ENCODE measurements at regions not wholly inside any gene's neighbourhood (a gene's known extent, or its start where the extent isn't known, plus 50 kb on each side); places are given as distances from the start of the nearest gene placed in this dataset.

DNA sequence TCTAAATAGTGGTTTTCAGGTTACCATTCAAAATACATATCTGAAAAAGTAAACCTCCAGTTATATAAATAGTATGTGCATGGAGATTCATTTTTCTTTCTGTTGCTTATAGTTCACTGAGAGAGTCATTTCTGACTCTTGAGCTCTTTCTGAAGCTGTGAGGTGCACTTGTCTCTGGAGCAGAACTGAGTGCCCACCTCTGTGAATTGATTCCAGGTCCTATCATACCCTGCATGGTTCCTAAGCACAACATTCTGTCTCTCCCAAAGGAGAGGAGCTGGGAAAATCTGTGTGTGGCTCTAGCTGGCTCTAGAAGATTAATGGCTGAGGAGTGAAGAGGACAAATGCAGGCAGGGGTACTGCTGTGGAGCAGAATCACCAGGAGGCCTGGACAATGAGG lies 161.6 kb upstream of the HCCS start:
- FAIRE-seq: no peak
- H3K9me3 ChIP-seq: no peaks in the 10 kb centered on the region

DNA sequence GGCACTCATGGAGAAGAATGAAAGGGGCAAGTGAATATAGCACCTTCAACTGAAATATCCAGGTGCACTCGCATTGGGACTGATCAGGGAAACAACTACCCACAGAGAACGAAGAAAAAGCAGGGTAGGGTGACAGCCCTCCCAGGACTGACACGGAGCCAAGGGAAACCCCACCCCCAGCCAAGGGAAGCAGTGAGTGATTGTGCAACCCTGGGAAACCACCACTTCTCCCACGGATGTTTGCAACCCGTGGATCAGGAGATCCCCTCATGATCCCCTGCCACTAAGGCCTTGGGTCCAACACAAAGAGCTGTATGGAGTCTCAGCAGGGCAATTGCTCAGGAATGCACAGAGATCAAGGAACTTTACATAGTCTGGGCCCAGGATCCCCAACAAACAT lies 158.5 kb upstream of the HCCS start:
- ATAC-seq (no peak), DNase-seq (no peak), FAIRE-seq (no peak)
- H3K27ac ChIP-seq: no peak overlapping the region
- H3K36me3 ChIP-seq: no peaks in the 10 kb centered on the region
- intact Hi-C loops (cut with DNase I): no loop called here
- no peaks in the 10 kb centered on the region for H3K9me3 ChIP-seq
- no peak overlapping the region for H3K4me3 ChIP-seq
- TF ChIP-seq, protein P1, sequence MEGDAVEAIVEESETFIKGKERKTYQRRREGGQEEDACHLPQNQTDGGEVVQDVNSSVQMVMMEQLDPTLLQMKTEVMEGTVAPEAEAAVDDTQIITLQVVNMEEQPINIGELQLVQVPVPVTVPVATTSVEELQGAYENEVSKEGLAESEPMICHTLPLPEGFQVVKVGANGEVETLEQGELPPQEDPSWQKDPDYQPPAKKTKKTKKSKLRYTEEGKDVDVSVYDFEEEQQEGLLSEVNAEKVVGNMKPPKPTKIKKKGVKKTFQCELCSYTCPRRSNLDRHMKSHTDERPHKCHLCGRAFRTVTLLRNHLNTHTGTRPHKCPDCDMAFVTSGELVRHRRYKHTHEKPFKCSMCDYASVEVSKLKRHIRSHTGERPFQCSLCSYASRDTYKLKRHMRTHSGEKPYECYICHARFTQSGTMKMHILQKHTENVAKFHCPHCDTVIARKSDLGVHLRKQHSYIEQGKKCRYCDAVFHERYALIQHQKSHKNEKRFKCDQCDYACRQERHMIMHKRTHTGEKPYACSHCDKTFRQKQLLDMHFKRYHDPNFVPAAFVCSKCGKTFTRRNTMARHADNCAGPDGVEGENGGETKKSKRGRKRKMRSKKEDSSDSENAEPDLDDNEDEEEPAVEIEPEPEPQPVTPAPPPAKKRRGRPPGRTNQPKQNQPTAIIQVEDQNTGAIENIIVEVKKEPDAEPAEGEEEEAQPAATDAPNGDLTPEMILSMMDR (IDR thresholded peaks at IDR 0.05): no peak
- peaks cover 0 to 4% (median 0%) of the 10 kb centered on the region in 4 donors for H3K27me3 ChIP-seq
- H3K4me1 ChIP-seq: no peaks in the 10 kb centered on the region
- WGBS, 2 donors: 37 to 60% methylated on average over 5 of the region's 5 CpGs

More for the DNA sequence above, 161.6 kb upstream of the HCCS start:
- intact Hi-C loops (cut with DNase I): no loop called here
- Histone ChIP-seq H3K4me1 (no peaks in the 10 kb centered on the region), H3K27me3 (peaks cover 0 to 4% (median 0%) of the 10 kb centered on the region in 4 donors), H3K4me3 (no peak overlapping the region), H3K27ac (no peak overlapping the region), H3K36me3 (no peaks in the 10 kb centered on the region)
- TF ChIP-seq, protein P1 (IDR thresholded peaks at IDR 0.05): no peak
- DNase-seq (no peak), ATAC-seq (no peak)

DNA sequence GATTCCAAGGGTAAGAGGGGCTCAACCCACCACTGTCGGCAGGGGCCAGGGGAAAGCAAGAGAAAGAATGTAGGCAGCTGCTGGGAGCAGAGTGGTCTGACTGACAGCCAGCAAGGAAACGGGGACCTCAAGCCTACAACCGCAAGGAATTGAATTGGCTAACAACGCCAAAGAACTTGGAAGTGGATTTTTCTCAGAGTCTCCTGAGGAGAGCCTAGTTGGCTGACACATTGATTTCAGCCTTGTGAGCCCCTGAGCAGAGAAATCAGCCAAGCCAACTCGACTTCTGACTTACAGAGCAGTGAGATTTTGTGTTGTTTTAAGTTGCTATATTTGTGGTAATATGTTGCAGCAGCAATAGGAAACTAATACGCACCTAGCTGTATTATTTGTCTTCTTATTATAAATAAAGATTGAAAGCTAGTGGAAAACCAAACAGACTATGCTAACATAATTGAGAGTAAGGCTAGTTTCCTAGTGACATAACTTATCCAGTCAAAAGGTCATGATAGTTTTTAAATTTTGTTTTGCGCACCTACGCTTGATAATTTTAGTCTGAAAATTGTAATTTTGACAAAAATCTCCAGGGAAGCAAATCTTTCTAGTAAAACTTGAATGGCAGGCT lies 145.8 kb upstream of the HCCS start:
- Histone ChIP-seq H3K4me1 (no peaks in the 10 kb centered on the region), H3K36me3 (no peaks in the 10 kb centered on the region), H3K4me3 (no peak overlapping the region), H3K9me3 (no peaks in the 10 kb centered on the region), H3K27ac (no peak overlapping the region), H3K27me3 (peaks cover 0 to 4% (median 0%) of the 10 kb centered on the region in 4 donors)
- DNase-seq: no peak
- WGBS, 2 donors: 68 to 86% methylated on average over 8 of the region's 8 CpGs
- TF ChIP-seq, protein P1 (IDR thresholded peaks at IDR 0.05): no peak
- ATAC-seq: no peak
- FAIRE-seq: no peak
- intact Hi-C loops (cut with DNase I): no loop called here

DNA sequence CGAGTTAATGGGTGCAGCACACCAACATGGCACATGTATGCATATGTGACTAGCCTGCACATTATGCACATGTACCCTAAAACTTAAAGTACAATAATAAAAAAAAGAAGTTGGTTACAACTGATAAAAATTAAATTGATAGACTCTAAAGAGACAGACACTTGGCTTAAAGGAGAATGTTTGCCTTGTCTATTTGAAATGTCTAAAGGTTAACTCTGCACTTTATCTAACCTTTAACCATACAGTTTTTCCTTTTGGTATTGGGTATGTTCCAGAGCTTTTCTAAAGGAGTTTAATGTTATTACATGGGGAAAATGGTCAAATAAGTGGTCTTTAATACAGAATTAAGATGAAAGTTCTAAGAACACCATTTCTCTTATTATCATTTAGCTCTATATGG lies 145.1 kb upstream of the HCCS start:
- WGBS, 2 donors: 47 to 53% methylated on average over 1 of the region's 1 CpG
- no peak for DNase-seq
- Histone ChIP-seq H3K4me1 (no peaks in the 10 kb centered on the region), H3K36me3 (no peaks in the 10 kb centered on the region), H3K27ac (no peak overlapping the region), H3K4me3 (no peak overlapping the region), H3K27me3 (peaks cover 0 to 4% (median 0%) of the 10 kb centered on the region in 4 donors), H3K9me3 (no peaks in the 10 kb centered on the region)
- intact Hi-C loops (cut with DNase I): no loop called here
- no peak for ATAC-seq
- peak; percentile 57 for FAIRE-seq
- TF ChIP-seq, protein P1 (IDR thresholded peaks at IDR 0.05): no peak

DNA sequence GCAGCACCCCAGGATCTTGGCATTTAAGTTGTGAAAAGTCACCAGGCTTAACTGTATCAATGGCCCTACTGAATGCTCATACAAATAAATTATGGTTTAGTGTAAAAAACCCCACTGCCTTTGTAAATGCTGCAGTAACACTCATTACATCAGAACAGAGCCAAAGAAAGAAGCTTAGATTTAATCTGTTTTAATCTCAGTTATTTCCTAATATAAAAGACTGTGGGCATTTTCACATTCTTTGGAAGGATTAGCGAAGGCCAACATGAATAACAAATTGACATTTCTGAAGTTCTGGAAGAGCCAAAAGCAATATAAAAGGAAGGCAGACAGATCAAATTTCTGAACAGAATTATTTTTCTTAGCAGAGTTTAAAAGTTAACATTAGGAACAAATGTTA lies 140.0 kb upstream of the HCCS start:
- H3K27me3 ChIP-seq: no peaks in the 10 kb centered on the region
- no peaks in the 10 kb centered on the region for H3K9me3 ChIP-seq
- FAIRE-seq: no peak
- H3K4me3 ChIP-seq: no peak overlapping the region
- H3K4me1 ChIP-seq: no peaks in the 10 kb centered on the region
- DNase-seq: no peak
- 83 to 93% methylated on average over 1 of the region's 1 CpG for WGBS, 2 donors
- H3K36me3 ChIP-seq: no peaks in the 10 kb centered on the region
- no peak for ATAC-seq
- TF ChIP-seq, protein P1 (IDR thresholded peaks at IDR 0.05): no peak
- intact Hi-C loops (cut with DNase I): no loop called here
- H3K27ac ChIP-seq: no peak overlapping the region
